Thoracic aorta (tissue), 2 donors: ENCODE measurements at regions not wholly inside any gene's neighbourhood (a gene's known extent, or its start where the extent isn't known, plus 50 kb on each side); places are given as distances from the start of the nearest gene placed in this dataset.

Experiments used
- ATAC-seq: fragments of 150-250 bp; one replicate; pipeline ENCODE4 v1.8.0; 2017; ENCODE audit warnings: low read depth; ENCODE audit not compliant: insufficient number of reproducible peaks, low FRiP score
- DNase-seq: peaks from one replicate; pipeline ENCODE4 v3.0.0-alpha.2; 2020; ENCODE audit warnings: low spot score
- H3K27ac ChIP-seq, 2 donors: fragments of 200-600 bp; sonication (generic); 1 replicate in 1 of 2; 2 replicates in 1 of 2; pipeline ENCODE4 v1.5.1; 2016; ENCODE audit warnings: mild to moderate bottlenecking in 2 of 2, moderate library complexity in 2 of 2
- H3K27me3 ChIP-seq: fragments of 200-600 bp; sonication (generic); replicated peaks from 2 replicates; pipeline ENCODE4 v1.6.0; 2016; ENCODE audit warnings: mild to moderate bottlenecking; ENCODE audit not compliant: insufficient read depth
- H3K36me3 ChIP-seq: fragments of 200-600 bp; sonication (generic); one replicate; pipeline ENCODE4 v1.5.1; 2016
- H3K4me1 ChIP-seq, 2 donors: fragments of 200-600 bp; sonication (generic); 1 replicate in 1 of 2; 2 replicates in 1 of 2; pipeline versions ENCODE4 v1.5.1 to v1.6.0; 2016; ENCODE audit warnings: low read depth in 2 of 2, mild to moderate bottlenecking in 1 of 2; ENCODE audit not compliant: control insufficient read depth in 1 of 2
- H3K4me3 ChIP-seq: fragments of 200-600 bp; sonication (generic); 2 replicates; pipeline ENCODE4 v1.5.1; 2016; ENCODE audit warnings: mild to moderate bottlenecking
- H3K9me3 ChIP-seq: fragments of 200-600 bp; sonication (generic); 2 replicates; pipeline ENCODE4 v1.5.1; 2016
- TF ChIP-seq, protein P1 (sequence below): fragments of 200-600 bp; sonication (generic); IDR thresholded peaks from one replicate; pipeline ENCODE4 v1.5.1; 2019; ENCODE audit warnings: antibody characterized with exemption

DNA sequence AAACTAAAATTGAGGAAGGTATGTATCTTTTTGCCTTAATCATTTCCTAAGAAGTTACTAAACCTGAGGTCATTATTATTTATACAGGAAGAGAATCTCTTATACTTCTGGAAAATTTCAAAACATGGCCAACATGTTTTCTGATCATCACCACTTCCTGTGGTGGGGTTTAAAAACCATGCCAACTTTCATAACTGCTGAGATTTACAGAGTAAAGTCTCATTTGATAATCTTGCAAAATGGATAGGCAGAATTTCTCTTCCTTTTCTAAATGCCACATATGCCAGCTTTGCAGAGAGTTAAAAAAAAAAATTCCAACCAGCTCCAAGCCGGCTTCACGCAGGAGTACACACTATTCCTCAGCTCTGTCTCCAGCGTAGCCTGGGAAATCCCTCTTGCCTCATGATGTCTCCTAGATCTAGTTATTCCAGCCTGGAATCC is 124.3 kb upstream of the SPRED1 start:
- no peaks in the 10 kb centered on the region for H3K9me3 ChIP-seq
- no peak for ATAC-seq
- no peak for DNase-seq
- TF ChIP-seq, protein P1, sequence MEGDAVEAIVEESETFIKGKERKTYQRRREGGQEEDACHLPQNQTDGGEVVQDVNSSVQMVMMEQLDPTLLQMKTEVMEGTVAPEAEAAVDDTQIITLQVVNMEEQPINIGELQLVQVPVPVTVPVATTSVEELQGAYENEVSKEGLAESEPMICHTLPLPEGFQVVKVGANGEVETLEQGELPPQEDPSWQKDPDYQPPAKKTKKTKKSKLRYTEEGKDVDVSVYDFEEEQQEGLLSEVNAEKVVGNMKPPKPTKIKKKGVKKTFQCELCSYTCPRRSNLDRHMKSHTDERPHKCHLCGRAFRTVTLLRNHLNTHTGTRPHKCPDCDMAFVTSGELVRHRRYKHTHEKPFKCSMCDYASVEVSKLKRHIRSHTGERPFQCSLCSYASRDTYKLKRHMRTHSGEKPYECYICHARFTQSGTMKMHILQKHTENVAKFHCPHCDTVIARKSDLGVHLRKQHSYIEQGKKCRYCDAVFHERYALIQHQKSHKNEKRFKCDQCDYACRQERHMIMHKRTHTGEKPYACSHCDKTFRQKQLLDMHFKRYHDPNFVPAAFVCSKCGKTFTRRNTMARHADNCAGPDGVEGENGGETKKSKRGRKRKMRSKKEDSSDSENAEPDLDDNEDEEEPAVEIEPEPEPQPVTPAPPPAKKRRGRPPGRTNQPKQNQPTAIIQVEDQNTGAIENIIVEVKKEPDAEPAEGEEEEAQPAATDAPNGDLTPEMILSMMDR: no peak
- H3K36me3 ChIP-seq: no peaks in the 10 kb centered on the region
- no peak overlapping the region for H3K4me3 ChIP-seq
- H3K27me3 ChIP-seq: no peaks in the 10 kb centered on the region
- peaks cover 13 to 28% of the 10 kb centered on the region in 2 donors for H3K4me1 ChIP-seq
- peak overlapping the region in 1 of 2 donors; percentile 35 for H3K27ac ChIP-seq

DNA sequence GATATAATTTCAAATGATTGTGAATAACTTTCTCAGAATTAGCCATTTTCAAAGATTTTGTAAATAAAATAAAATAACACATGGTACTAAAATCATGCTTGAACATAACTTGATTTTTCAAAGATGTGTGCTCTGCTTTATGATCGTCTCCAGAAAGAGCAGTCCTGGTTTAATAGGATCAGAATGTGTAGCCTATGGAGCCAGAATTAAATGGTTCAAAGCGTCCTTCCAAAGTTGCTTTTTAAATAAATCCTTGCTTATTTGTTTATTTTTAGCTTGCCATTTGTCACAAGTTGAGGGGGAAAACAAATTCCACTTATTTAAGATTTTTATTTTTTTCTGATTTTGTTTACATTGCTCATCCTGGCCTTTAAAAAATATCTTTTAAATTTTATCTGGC is 123.7 kb upstream of the SPRED1 start:
- Histone ChIP-seq H3K36me3 (no peaks in the 10 kb centered on the region), H3K27me3 (no peaks in the 10 kb centered on the region), H3K9me3 (no peaks in the 10 kb centered on the region), H3K4me1 (peaks cover 13 to 28% of the 10 kb centered on the region in 2 donors), H3K27ac (peak overlapping the region; percentile 35 to 50), H3K4me3 (peak overlapping the region; percentile 65)
- TF ChIP-seq, protein P1: no peak
- ATAC-seq (no peak), DNase-seq (no peak)

DNA sequence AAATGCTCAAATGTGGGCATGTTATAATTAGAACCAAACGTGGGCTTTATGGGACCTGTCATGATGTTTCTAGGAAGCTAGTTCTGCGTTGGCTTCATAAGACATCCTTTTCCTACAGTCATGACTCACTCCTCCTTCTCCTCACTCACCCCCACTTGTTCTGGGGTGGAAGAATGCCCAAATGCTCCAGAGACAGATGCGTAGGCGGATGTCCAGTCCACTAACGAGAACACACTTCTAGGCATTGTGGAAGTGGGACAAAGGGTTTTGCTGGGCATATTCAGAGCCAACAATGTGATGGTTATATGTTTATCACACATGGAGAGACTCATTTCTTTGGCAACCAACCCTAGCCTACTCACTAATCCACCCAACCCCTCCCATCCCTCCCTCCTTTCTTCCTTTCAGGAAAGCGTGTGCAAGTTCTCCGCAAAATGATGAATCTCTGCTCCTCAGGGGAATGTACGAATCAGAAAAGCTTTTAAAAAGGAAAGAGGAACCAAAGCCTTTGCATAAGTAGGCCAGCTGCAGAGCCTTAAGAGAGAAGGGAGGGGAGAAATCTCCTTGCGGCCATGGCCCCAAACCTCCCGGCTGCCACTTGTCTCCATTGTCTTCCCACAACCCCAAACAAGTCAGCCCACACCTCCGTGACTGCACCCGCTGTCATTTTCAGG is 123.0 kb upstream of the SPRED1 start:
- Histone ChIP-seq H3K36me3 (no peaks in the 10 kb centered on the region), H3K9me3 (no peaks in the 10 kb centered on the region), H3K4me3 (peak overlapping the region; percentile 65), H3K27me3 (no peaks in the 10 kb centered on the region), H3K4me1 (peaks cover 13 to 28% of the 10 kb centered on the region in 2 donors), H3K27ac (peak overlapping the region; percentile 57 to 70)
- DNase-seq: peak; percentile 85
- peak; percentile 66 for ATAC-seq
- TF ChIP-seq, protein P1: no peak

DNA sequence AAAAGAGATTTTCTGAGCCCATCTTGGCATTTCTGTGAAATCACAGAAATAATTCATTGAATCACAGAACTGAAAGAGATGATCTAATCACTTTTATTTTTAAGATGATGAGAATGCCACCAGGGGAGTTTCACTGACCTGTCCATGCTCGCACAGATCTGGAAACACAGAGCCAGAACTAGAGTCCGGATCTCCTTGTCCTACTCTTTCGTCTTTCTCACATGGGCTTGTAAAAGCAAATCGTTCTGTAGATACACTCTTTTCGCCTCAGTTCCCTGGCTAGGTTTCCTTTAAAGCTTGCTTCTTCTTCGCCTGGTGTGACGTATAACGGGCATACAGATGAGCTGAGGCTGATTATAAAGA is 122.5 kb upstream of the SPRED1 start:
- no peaks in the 10 kb centered on the region for H3K27me3 ChIP-seq
- H3K36me3 ChIP-seq: no peaks in the 10 kb centered on the region
- peaks cover 13 to 28% of the 10 kb centered on the region in 2 donors for H3K4me1 ChIP-seq
- peak overlapping the region; percentile 57 to 70 for H3K27ac ChIP-seq
- ATAC-seq (no peak), DNase-seq (no peak)
- TF ChIP-seq, protein P1: no peak
- no peaks in the 10 kb centered on the region for H3K9me3 ChIP-seq
- peak overlapping the region; percentile 65 for H3K4me3 ChIP-seq

DNA sequence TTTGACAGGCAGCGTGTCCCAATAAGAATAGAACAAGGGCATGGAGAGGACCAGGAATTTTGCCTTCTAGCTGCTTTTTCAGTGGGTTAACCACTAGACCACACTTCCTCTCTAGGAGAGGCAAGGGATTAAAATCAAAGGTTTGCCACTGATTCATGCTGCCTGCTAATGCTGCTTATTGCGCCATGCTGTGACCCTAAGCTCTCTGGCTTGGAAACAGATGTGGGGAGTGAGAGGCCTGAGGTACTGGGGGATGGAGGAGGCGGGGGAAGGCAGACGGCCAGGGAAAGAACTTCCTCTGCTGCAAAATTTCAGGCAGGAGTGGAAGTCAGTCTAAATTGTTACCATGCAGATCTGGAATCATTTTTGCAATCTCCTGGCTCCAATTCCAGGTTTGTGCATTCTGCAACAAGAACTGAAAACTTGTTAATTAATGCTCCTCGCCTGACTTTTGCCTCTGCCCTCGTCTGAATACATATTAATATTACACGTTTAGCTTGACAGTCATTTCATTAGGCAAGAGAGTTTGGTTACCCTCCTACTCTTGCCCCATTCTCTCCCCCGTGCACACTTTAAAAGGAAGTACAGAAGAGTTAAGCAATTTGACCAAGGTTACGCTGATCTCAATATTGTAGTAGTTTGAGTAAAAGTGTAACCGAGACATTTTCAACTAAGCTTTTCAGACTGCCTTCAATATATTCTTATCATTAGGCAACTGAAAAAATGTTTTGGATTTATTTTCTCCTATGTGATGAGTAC is 121.7 kb upstream of the SPRED1 start:
- peak; percentile 38 for DNase-seq
- Histone ChIP-seq H3K36me3 (no peaks in the 10 kb centered on the region), H3K4me1 (peaks cover 13 to 28% of the 10 kb centered on the region in 2 donors), H3K27ac (peak overlapping the region; percentile 57 to 70), H3K4me3 (peak overlapping the region; percentile 65), H3K27me3 (no peaks in the 10 kb centered on the region), H3K9me3 (no peaks in the 10 kb centered on the region)
- TF ChIP-seq, protein P1: no peak
- ATAC-seq: no peak
